Endothelial cell of umbilical vein (primary cell): ENCODE measurements at regions not wholly inside any gene's neighbourhood (a gene's known extent, or its start where the extent isn't known, plus 50 kb on each side); places are given as distances from the start of the nearest gene placed in this dataset.
"Not testable (repeated sequence)": the region's sequence is repeated elsewhere in the genome, so short reads cannot be mapped to it uniquely, and the experiment has no call there.

Source experiments
- BruUV-seq: library from RNA; stranded (reverse); fragments of 400-500 nt; replicated peaks from 2 replicates; lab custom pipeline; 2021; lab: Mats Ljungman, UMichigan
- CTCF ChIA-PET: fragments of 300-600, 350-600 bp; sonication (Branson Sonifier 250); formaldehyde crosslinking; loops from one replicate; lab custom pipeline; 2021; ENCODE audit warnings: antibody characterized with exemption, inconsistent platforms; lab: Charles Lee
- POLR2A ChIA-PET: fragments of 300-600, 350-600 bp; sonication (Branson Sonifier 250); formaldehyde crosslinking; loops from one replicate; lab custom pipeline; 2021; ENCODE audit warnings: antibody characterized with exemption, inconsistent platforms; lab: Charles Lee
- DNase-seq: peaks from one replicate; pipeline ENCODE4 v3.0.0-alpha.2; 2011; ENCODE audit warnings: low read depth, low spot score
- FAIRE-seq: peaks from 2 replicates; lab custom pipeline; 2011; peaks lifted over from hg19 to GRCh38; lab: Jason Lieb, UNC
- H2AFZ ChIP-seq: 2 replicates; pipeline ENCODE4 v1.6.0; 2012; ENCODE audit warnings: low read depth, low read length, control low read depth, inconsistent platforms
- H3K27ac ChIP-seq: 2 replicates; pipeline ENCODE4 v1.5.1; 2011; ENCODE audit warnings: low read depth, mild to moderate bottlenecking, control low read depth, low read length, moderate library complexity; ENCODE audit not compliant: insufficient read depth
- H3K27me3 ChIP-seq, 2 experiments: 2 replicates each; pipeline versions ENCODE4 v1.6.0 to v1.6.1; 2011; ENCODE audit warnings: low read length in 2 of 2, mixed read lengths in 1 of 2; ENCODE audit not compliant: control insufficient read depth in 2 of 2, insufficient read depth in 2 of 2
- H3K36me3 ChIP-seq, 2 experiments: 2 replicates in 1 of 2; 3 replicates in 1 of 2; pipeline ENCODE4 v1.5.1; 2011; ENCODE audit warnings: low read length in 2 of 2, mild to moderate bottlenecking in 1 of 2, moderate library complexity in 1 of 2; ENCODE audit not compliant: control insufficient read depth in 2 of 2, insufficient read depth in 2 of 2; ENCODE audit errors: extremely low read depth in 1 of 2
- H3K4me1 ChIP-seq: 3 replicates; pipeline ENCODE4 v1.5.1; 2011; ENCODE audit warnings: mild to moderate bottlenecking, low read length; ENCODE audit not compliant: control insufficient read depth, insufficient read depth; ENCODE audit errors: extremely low read depth
- H3K4me2 ChIP-seq: 2 replicates; pipeline ENCODE4 v1.6.1; 2011; ENCODE audit warnings: low read length, control low read depth, mixed read lengths; ENCODE audit not compliant: insufficient read depth
- H3K4me3 ChIP-seq, 3 experiments: fragments of 200-600 bp in 1 of 3; sonication (generic), shearing (Covaris generic) in 1 of 3; replicated peaks in 1 of 3; 2 replicates each; pipeline ENCODE4 v1.5.1; 2011 to 2016; ENCODE audit warnings: control low read depth in 3 of 3, low read length in 3 of 3, mild to moderate bottlenecking in 2 of 3, inconsistent platforms in 1 of 3, low read depth in 1 of 3, moderate library complexity in 1 of 3; ENCODE audit not compliant: insufficient read depth in 1 of 3
- H3K79me2 ChIP-seq: 2 replicates; pipeline ENCODE4 v1.6.0; 2012; ENCODE audit warnings: low read length, inconsistent platforms; ENCODE audit not compliant: control insufficient read depth, insufficient read depth
- H3K9ac ChIP-seq: replicated peaks from 2 replicates; pipeline ENCODE3; 2011; ENCODE audit warnings: low read length, control low read depth; ENCODE audit not compliant: insufficient read depth; ENCODE audit errors: extremely low read depth
- H3K9me1 ChIP-seq: replicated peaks from 3 replicates; pipeline ENCODE4 v1.6.0; 2011; ENCODE audit warnings: mild to moderate bottlenecking, low read length; ENCODE audit not compliant: control insufficient read depth, insufficient read depth; ENCODE audit errors: extremely low read depth
- H3K9me3 ChIP-seq: replicated peaks from 2 replicates; pipeline ENCODE4 v1.5.1; 2012; ENCODE audit warnings: low read length, inconsistent platforms; ENCODE audit not compliant: control insufficient read depth, insufficient read depth
- H4K20me1 ChIP-seq: replicated peaks from 2 replicates; pipeline ENCODE3; 2011; ENCODE audit warnings: mild to moderate bottlenecking, low read length; ENCODE audit not compliant: control insufficient read depth, insufficient read depth; ENCODE audit errors: extremely low read depth
- dilution Hi-C: fragments of 300-500 bp; cut with MboI; formaldehyde crosslinking; loops from one replicate; pipeline ENCODE4 v1.15.0; 2019; ENCODE audit warnings: low sequenced_read_pairs; ENCODE audit not compliant: extremely low pct_ligation_motif_present
- intact Hi-C: fragments of 100-400 bp; cut with micrococcal nuclease; formaldehyde crosslinking; loops from one replicate; pipeline ENCODE4 v1.10.0; 2022

GRCh38 chr21:6500681-6501080, 4020.7 kb upstream of the TPTE start:
- H3K9me3 ChIP-seq, H3K4me1 ChIP-seq, H2AFZ ChIP-seq, H3K79me2 ChIP-seq, H4K20me1 ChIP-seq, FAIRE-seq, H3K36me3 ChIP-seq, intact Hi-C loops, H3K9ac ChIP-seq, DNase-seq, H3K9me1 ChIP-seq, BruUV-seq, CTCF ChIA-PET, POLR2A ChIA-PET, dilution Hi-C loops, H3K27me3 ChIP-seq, H3K4me2 ChIP-seq, H3K27ac ChIP-seq, H3K4me3 ChIP-seq: not testable (repeated sequence)

DNA sequence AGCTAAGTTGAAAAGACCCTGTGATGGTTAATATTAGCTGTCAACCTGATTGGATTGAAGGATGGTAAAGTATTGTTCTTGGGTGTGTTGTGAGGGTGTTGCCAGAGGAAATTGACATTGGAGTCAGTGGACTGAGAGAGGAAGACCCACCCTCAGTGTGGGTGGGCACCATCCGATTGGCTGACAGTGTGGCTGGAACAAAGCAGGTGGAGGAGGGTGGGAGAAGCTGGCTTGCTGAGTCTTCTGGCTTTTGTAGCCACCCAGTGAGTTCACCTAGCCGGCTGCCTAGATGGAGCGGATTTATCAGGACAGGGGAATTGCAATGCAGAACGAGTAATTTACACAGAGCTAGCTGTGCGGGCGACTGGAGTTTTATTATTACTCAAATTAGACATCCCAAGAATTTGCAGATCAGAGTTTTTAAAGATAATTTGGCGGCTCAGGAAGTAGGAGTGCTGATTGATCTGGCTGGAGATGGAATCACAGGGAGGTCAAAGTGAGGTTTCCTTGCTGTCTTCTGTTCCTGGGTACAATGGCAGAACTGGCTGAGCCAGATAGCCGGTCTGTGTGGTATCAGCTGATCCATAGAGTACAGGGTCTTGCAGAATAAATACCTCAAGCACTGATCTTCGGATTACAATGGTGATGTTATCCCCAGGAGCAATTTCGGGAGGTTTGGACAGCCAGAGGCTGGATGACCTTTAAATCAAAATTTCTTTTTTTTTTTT, 4015.1 kb upstream of the TPTE start:
- intact Hi-C loops, H3K79me2 ChIP-seq, H3K36me3 ChIP-seq, H3K4me2 ChIP-seq, H3K9me3 ChIP-seq, H3K9ac ChIP-seq, FAIRE-seq, POLR2A ChIA-PET, CTCF ChIA-PET, H2AFZ ChIP-seq, DNase-seq, H3K27ac ChIP-seq, H4K20me1 ChIP-seq, H3K4me3 ChIP-seq, H3K4me1 ChIP-seq, H3K27me3 ChIP-seq, BruUV-seq, H3K9me1 ChIP-seq, dilution Hi-C loops: not testable (repeated sequence)

DNA sequence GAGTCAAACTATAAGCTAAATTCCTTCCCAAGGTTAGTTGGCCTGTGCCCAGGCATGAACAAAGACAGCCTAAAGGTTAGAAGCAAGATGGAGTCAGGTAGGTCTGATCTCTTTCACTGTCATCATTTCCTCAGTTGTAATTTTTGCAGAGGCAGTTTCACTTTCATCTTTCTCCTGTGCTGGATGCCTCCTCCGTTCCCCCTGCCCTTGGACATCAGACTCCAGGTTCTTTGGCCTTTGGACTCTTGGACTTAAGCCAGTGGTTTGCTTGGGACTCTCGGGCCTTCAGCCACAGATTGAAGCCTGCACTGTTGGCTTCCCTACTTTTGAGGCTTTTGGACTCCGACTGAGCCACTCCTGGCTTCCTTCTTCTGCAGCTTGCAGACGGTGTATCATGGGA, 4013.8 kb upstream of the TPTE start:
- H3K4me1 ChIP-seq, FAIRE-seq, H4K20me1 ChIP-seq, CTCF ChIA-PET, H3K4me3 ChIP-seq, H3K9ac ChIP-seq, H3K27ac ChIP-seq, BruUV-seq, H3K9me3 ChIP-seq, DNase-seq, H3K36me3 ChIP-seq, H3K4me2 ChIP-seq, H2AFZ ChIP-seq, dilution Hi-C loops, H3K9me1 ChIP-seq, POLR2A ChIA-PET, intact Hi-C loops, H3K79me2 ChIP-seq, H3K27me3 ChIP-seq: not testable (repeated sequence)

GRCh38 chr21:6521777-6522176, 3999.6 kb upstream of the TPTE start:
- H3K4me2 ChIP-seq, H3K9me1 ChIP-seq, FAIRE-seq, H3K9me3 ChIP-seq, H3K27ac ChIP-seq, intact Hi-C loops, H3K9ac ChIP-seq, CTCF ChIA-PET, H2AFZ ChIP-seq, H3K4me3 ChIP-seq, H3K4me1 ChIP-seq, H3K27me3 ChIP-seq, dilution Hi-C loops, H4K20me1 ChIP-seq, DNase-seq, H3K36me3 ChIP-seq, H3K79me2 ChIP-seq, POLR2A ChIA-PET, BruUV-seq: not testable (repeated sequence)
